Breast epithelium (tissue), 3 donors: ENCODE measurements at regions not wholly inside any gene's neighbourhood (a gene's known extent, or its start where the extent isn't known, plus 50 kb on each side); places are given as distances from the start of the nearest gene placed in this dataset.

ENCODE experiments used
- CTCF ChIP-seq, 3 donors: fragments of 450-650 bp; IDR thresholded peaks; one replicate each; pipeline ENCODE4 v1.5.1; 2016 to 2017; ENCODE audit warnings: antibody characterized with exemption in 3 of 3, mild to moderate bottlenecking in 3 of 3, moderate library complexity in 3 of 3
- POLR2A ChIP-seq: fragments of 450-650 bp; IDR thresholded peaks from one replicate; pipeline ENCODE4 v1.6.1; 2016; ENCODE audit warnings: antibody characterized with exemption, mild to moderate bottlenecking, moderate library complexity
- POLR2AphosphoS5 ChIP-seq, 3 donors: sonication (generic); formaldehyde crosslinking; IDR thresholded peaks; one replicate each; pipeline ENCODE4 v1.6.1; 2017; ENCODE audit warnings: antibody characterized with exemption in 3 of 3

DNA sequence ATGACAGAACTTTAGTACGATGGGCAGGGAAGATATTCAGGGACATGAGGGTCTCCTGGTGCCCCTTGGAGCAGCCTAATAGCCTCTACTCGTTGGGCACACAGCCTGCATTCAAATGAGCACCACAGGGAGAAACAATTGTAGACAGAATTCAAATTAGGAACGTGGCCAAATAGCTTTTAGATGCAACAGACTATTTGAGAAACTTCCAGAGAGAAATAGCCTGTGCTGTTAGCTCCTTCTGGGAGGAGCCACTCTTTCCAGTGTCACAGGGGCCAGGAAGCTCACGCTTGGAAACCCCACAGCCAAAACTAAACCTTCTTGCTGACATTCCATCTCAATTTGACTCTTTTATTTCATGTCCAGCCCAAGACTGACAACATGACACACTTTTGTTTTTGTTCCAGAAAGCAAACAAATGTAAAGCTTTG lies 114.5 kb downstream of the RPAP3 start:
- TF ChIP-seq POLR2AphosphoS5 (IDR thresholded peaks at IDR 0.05) (no peak), CTCF (IDR thresholded peaks at IDR 0.05) (no peak), POLR2A (no peak)
